B cell (primary cell): ENCODE measurements at regions not wholly inside any gene's neighbourhood (a gene's known extent, or its start where the extent isn't known, plus 50 kb on each side); places are given as distances from the start of the nearest gene placed in this dataset.

ENCODE experiments used
- ATAC-seq: fragments of 200-7000 bp; cut with Tn5 transposase; one replicate; pipeline ENCODE4 v1.10.0; 2021; ENCODE audit warnings: low read depth, mild to moderate bottlenecking, moderate number of reproducible peaks, moderate library complexity
- CTCF ChIA-PET: fragments of 350-600 bp; sonication (Branson Sonifier 250); formaldehyde crosslinking; loops from one replicate; lab custom pipeline; 2021; ENCODE audit warnings: antibody characterized with exemption, inconsistent platforms; lab: Charles Lee
- POLR2A ChIA-PET: fragments of 350-600 bp; sonication (Branson Sonifier 250); formaldehyde crosslinking; loops from one replicate; lab custom pipeline; 2021; ENCODE audit warnings: antibody characterized with exemption; lab: Charles Lee
- DNase-seq: peaks from one replicate; pipeline ENCODE4 v3.0.0; 2013
- H2AFZ ChIP-seq: 2 replicates; pipeline ENCODE4 v1.6.1; 2012; ENCODE audit warnings: mild to moderate bottlenecking, low read depth, low read length; ENCODE audit not compliant: insufficient read depth, poor library complexity, severe bottlenecking
- H3K27ac ChIP-seq, 2 donors: 1 replicate in 1 of 2; 2 replicates in 1 of 2; pipeline ENCODE4 v1.5.1; 2012 to 2013; ENCODE audit warnings: low read length in 2 of 2, mild to moderate bottlenecking in 2 of 2, moderate library complexity in 1 of 2
- H3K27me3 ChIP-seq, 4 experiments: fragments of 200-600 bp in 1 of 4; sonication (generic) in 1 of 4; replicated peaks in 1 of 4; 1 replicate in 2 of 4; 2 replicates in 2 of 4; pipeline versions ENCODE4 v1.6.1 to v1.7.0; 2013 to 2016; ENCODE audit warnings: low read length in 3 of 4, mild to moderate bottlenecking in 2 of 4, mixed read lengths in 1 of 4, moderate library complexity in 1 of 4; ENCODE audit not compliant: insufficient read depth in 4 of 4, control insufficient read depth in 3 of 4; ENCODE audit errors: control extremely low read depth in 1 of 4
- H3K36me3 ChIP-seq, 2 experiments: replicated peaks in 1 of 2; 1 replicate in 1 of 2; 2 replicates in 1 of 2; pipeline versions ENCODE4 v1.6.1 to v1.7.1; 2013; ENCODE audit warnings: low read length in 1 of 2; ENCODE audit not compliant: insufficient read depth in 2 of 2, control insufficient read depth in 1 of 2; ENCODE audit errors: control extremely low read depth in 1 of 2, extremely low read depth in 1 of 2
- H3K4me1 ChIP-seq, 2 donors: fragments of 200-600 bp in 1 of 2; sonication (generic) in 1 of 2; 1 replicate in 1 of 2; 2 replicates in 1 of 2; pipeline versions ENCODE4 v1.5.1 to v1.6.1; 2013 to 2017; ENCODE audit warnings: low read length in 2 of 2; ENCODE audit not compliant: control insufficient read depth in 2 of 2, insufficient read depth in 2 of 2
- H3K4me2 ChIP-seq: replicated peaks from 2 replicates; pipeline ENCODE3; 2012; ENCODE audit warnings: mild to moderate bottlenecking, low read depth, low read length; ENCODE audit not compliant: poor library complexity, severe bottlenecking
- H3K4me3 ChIP-seq, 5 experiments: fragments of 200-600 bp in 1 of 5; sonication (generic) in 1 of 5; 1 replicate in 3 of 5; 2 replicates in 2 of 5; pipeline versions ENCODE4 v1.5.1 to v1.7.0; 2011 to 2016; ENCODE audit warnings: low read length in 4 of 5, mild to moderate bottlenecking in 4 of 5, low read depth in 2 of 5, control low read depth in 1 of 5, moderate library complexity in 1 of 5; ENCODE audit not compliant: insufficient read depth in 1 of 5; ENCODE audit errors: control extremely low read depth in 1 of 5, extremely low read depth in 1 of 5
- H3K79me2 ChIP-seq: fragments of 200-600 bp; sonication (generic); one replicate; pipeline ENCODE4 v1.6.0; 2016; ENCODE audit warnings: low read length; ENCODE audit not compliant: control insufficient read depth, insufficient read depth
- H3K9ac ChIP-seq: fragments of 200-600 bp; sonication (generic); 2 replicates; pipeline ENCODE4 v1.6.1; 2017; ENCODE audit warnings: mild to moderate bottlenecking, low read length, moderate library complexity
- H3K9me3 ChIP-seq, 3 donors: one replicate each; pipeline versions ENCODE4 v1.6.1 to v1.7.1; 2013; ENCODE audit warnings: low read length in 2 of 3; ENCODE audit not compliant: control insufficient read depth in 2 of 3, insufficient read depth in 1 of 3; ENCODE audit errors: control extremely low read depth in 1 of 3
- H4K20me1 ChIP-seq: 2 replicates; pipeline ENCODE4 v1.6.0; 2012; ENCODE audit warnings: mild to moderate bottlenecking, low read length; ENCODE audit not compliant: insufficient read depth, control insufficient read depth, poor library complexity, severe bottlenecking
- H3K27ac Mint-ChIP-seq: one replicate; pipeline ENCODE4 v1.8.0; 2021; ENCODE audit warnings: mixed read lengths
- H3K27me3 Mint-ChIP-seq: one replicate; pipeline ENCODE4 v1.8.0; 2021; ENCODE audit warnings: mixed read lengths
- H3K4me1 Mint-ChIP-seq: one replicate; pipeline ENCODE4 v1.8.0; 2021; ENCODE audit warnings: mixed read lengths
- H3K4me3 Mint-ChIP-seq: one replicate; pipeline ENCODE4 v1.8.0; 2021; ENCODE audit warnings: mixed read lengths
- H3K9me3 Mint-ChIP-seq: one replicate; pipeline ENCODE4 v1.8.0; 2022; ENCODE audit warnings: mixed read lengths; ENCODE audit not compliant: insufficient read depth
- CTCF ChIP-seq: fragments of 200-600 bp; IDR thresholded peaks from one replicate; pipeline ENCODE4 v1.8.0; 2022; ENCODE audit warnings: antibody characterized with exemption, mild to moderate bottlenecking
- EZH2 ChIP-seq: IDR thresholded peaks from 2 replicates; pipeline ENCODE4 v1.6.1; 2012; ENCODE audit warnings: borderline replicate concordance, low read depth, mild to moderate bottlenecking, moderate library complexity, low read length; ENCODE audit not compliant: insufficient read depth, poor library complexity, severe bottlenecking
- whole genome bisulfite sequencing: methylation state at CpG from one replicate; pipeline ENCODE4 v1.1.5; 2013; ENCODE audit warnings: missing lambda C conversion rate; ENCODE audit not compliant: insufficient coverage; 5-methylcytosine and 5-hydroxymethylcytosine counted together
- intact Hi-C: fragments of 100-400 bp; cut with micrococcal nuclease; formaldehyde crosslinking; loops from one replicate; pipeline ENCODE4 v1.10.0; 2022

GRCh38 chr5:154611341-154611767 is 133.3 kb upstream of the HAND1 start:
- TF ChIP-seq EZH2, result no peak
- no peak for TF ChIP-seq CTCF
- H3K4me1 ChIP-seq, result peaks cover 12 to 14% of the 10 kb centered on the region in 2 donors
- no peaks in the 10 kb centered on the region for H3K36me3 ChIP-seq
- DNase-seq (peak; percentile 10), ATAC-seq (peak; percentile 14)
- H3K4me2 ChIP-seq, result peak overlapping the region; percentile 65
- no peaks in the 10 kb centered on the region for H3K9me3 Mint-ChIP-seq
- H3K27ac ChIP-seq, result no peak overlapping the region
- H3K9me3 ChIP-seq, result peaks cover 0 to 3% (median 0%) of the 10 kb centered on the region in 3 donors
- H3K4me1 Mint-ChIP-seq, result peaks cover 13% of the 10 kb centered on the region
- no peak overlapping the region for H3K4me3 ChIP-seq
- H3K27ac Mint-ChIP-seq, result no peak overlapping the region
- ChIA-PET CTCF (interaction anchor here (2.2 to 3.2 kb wide), 2 partner anchors 140 to 144 kb away, joined by 8 to 14 read pairs; no protein-coding TSS in a partner anchor), POLR2A (no interaction called here)
- intact Hi-C loops, result no loop called here
- H3K79me2 ChIP-seq, result no peaks in the 10 kb centered on the region
- peak overlapping the region; percentile 72 for H3K4me3 Mint-ChIP-seq
- H3K9ac ChIP-seq, result no peak overlapping the region
- no peaks in the 10 kb centered on the region for H4K20me1 ChIP-seq
- H3K27me3 ChIP-seq, result peaks cover 0 to 57% (median 19%) of the 10 kb centered on the region in 4 experiments
- 2% methylated on average over 20 of the region's 23 CpGs for WGBS
- H2AFZ ChIP-seq, result peak overlapping the region; percentile 44
- peaks cover 41% of the 10 kb centered on the region for H3K27me3 Mint-ChIP-seq

- peaks cover 0 to 56% (median 19%) of the 10 kb centered on the region in 4 experiments for H3K27me3 ChIP-seq
- no peak overlapping the region for H3K9ac ChIP-seq
- Mint-ChIP-seq H3K27me3 (peaks cover 42% of the 10 kb centered on the region), H3K27ac (no peak overlapping the region), H3K4me3 (peak overlapping the region; percentile 72), H3K4me1 (peaks cover 13% of the 10 kb centered on the region), H3K9me3 (no peaks in the 10 kb centered on the region)
- DNase-seq (peak; percentile 70), ATAC-seq (peak; percentile 68)
- intact Hi-C loops, result loop anchor here (1.0 kb wide), 1 partner anchor 538 kb away; no protein-coding TSS in a partner anchor
- peaks cover 12 to 14% of the 10 kb centered on the region in 2 donors for H3K4me1 ChIP-seq
- peaks cover 0 to 3% (median 0%) of the 10 kb centered on the region in 3 donors for H3K9me3 ChIP-seq
- peak overlapping the region in 2 of 5 experiments; percentile 36 to 45 for H3K4me3 ChIP-seq
- no peaks in the 10 kb centered on the region for H3K79me2 ChIP-seq
- H3K36me3 ChIP-seq, result no peaks in the 10 kb centered on the region
- peak; percentile 69 for TF ChIP-seq CTCF
- no peak for TF ChIP-seq EZH2
- H3K4me2 ChIP-seq, result peak overlapping the region; percentile 65
- POLR2A ChIA-PET, result no interaction called here
- CTCF ChIA-PET, result interaction anchor here (1.4 to 3.2 kb wide), 3 partner anchors 139 to 538 kb away, joined by 5 to 14 read pairs (median 8); no protein-coding TSS in a partner anchor
- no peaks in the 10 kb centered on the region for H4K20me1 ChIP-seq
- WGBS, result 1% methylated on average over 45 of the region's 50 CpGs
- no peak overlapping the region for H3K27ac ChIP-seq
- peak overlapping the region; percentile 46 for H2AFZ ChIP-seq
Measured at GRCh38 chr5:154610321-154611154, 132.5 kb upstream of the HAND1 start.
